Trophoblast cell (in vitro differentiated cells and primary cell): ENCODE measurements at regions not wholly inside any gene's neighbourhood (a gene's known extent, or its start where the extent isn't known, plus 50 kb on each side); places are given as distances from the start of the nearest gene placed in this dataset.
"Not testable (repeated sequence)": the region's sequence is repeated elsewhere in the genome, so short reads cannot be mapped to it uniquely, and the experiment has no call there.

ENCODE experiments used
- DNase-seq, 2 donors: peaks; one replicate each; pipeline ENCODE4 v3.0.0-alpha.2; 2016
- H2AFZ ChIP-seq: 2 replicates; pipeline ENCODE4 v1.6.1; 2013; ENCODE audit warnings: low read length, moderate library complexity, mild to moderate bottlenecking; ENCODE audit not compliant: insufficient read depth, poor library complexity
- H2AK5ac ChIP-seq: 2 replicates; pipeline ENCODE4 v1.6.1; 2013; ENCODE audit warnings: mild to moderate bottlenecking, low read length
- H2BK120ac ChIP-seq: 2 replicates; pipeline ENCODE4 v1.6.1; 2013; ENCODE audit warnings: low read length, mild to moderate bottlenecking, moderate library complexity; ENCODE audit not compliant: insufficient read depth, poor library complexity
- H2BK12ac ChIP-seq: 2 replicates; pipeline ENCODE4 v1.6.1; 2013; ENCODE audit warnings: mild to moderate bottlenecking, low read length, moderate library complexity
- H2BK5ac ChIP-seq: 2 replicates; pipeline ENCODE4 v1.6.1; 2013; ENCODE audit warnings: low read length, low read depth, moderate library complexity, mild to moderate bottlenecking; ENCODE audit not compliant: poor library complexity
- H3K14ac ChIP-seq: 2 replicates; pipeline ENCODE4 v1.6.1; 2013; ENCODE audit warnings: mild to moderate bottlenecking, low read length
- H3K18ac ChIP-seq: 2 replicates; pipeline ENCODE4 v1.6.1; 2013; ENCODE audit warnings: mild to moderate bottlenecking, low read length
- H3K23ac ChIP-seq: 2 replicates; pipeline ENCODE4 v1.6.1; 2013; ENCODE audit warnings: low read length
- H3K27ac ChIP-seq: 2 replicates; pipeline ENCODE4 v1.5.1; 2013; ENCODE audit warnings: low read depth, mild to moderate bottlenecking, inconsistent platforms, low read length, moderate library complexity
- H3K27me3 ChIP-seq: 2 replicates; pipeline ENCODE4 v1.6.1; 2013; ENCODE audit warnings: inconsistent platforms, mild to moderate bottlenecking, low read length, moderate library complexity; ENCODE audit not compliant: insufficient read depth
- H3K36me3 ChIP-seq, 2 experiments: 1 replicate in 1 of 2; 2 replicates in 1 of 2; pipeline ENCODE4 v1.6.1; 2013; ENCODE audit warnings: low read length in 2 of 2, mild to moderate bottlenecking in 2 of 2, moderate library complexity in 1 of 2; ENCODE audit not compliant: insufficient read depth in 2 of 2, control insufficient read depth in 1 of 2
- H3K4ac ChIP-seq: 2 replicates; pipeline ENCODE4 v1.6.1; 2013; ENCODE audit warnings: low read depth, mild to moderate bottlenecking, low read length, moderate library complexity
- H3K4me1 ChIP-seq, 2 experiments: 1 replicate in 1 of 2; 2 replicates in 1 of 2; pipeline ENCODE4 v1.6.1; 2013; ENCODE audit warnings: low read length in 2 of 2, mild to moderate bottlenecking in 2 of 2, moderate library complexity in 1 of 2; ENCODE audit not compliant: insufficient read depth in 2 of 2, control insufficient read depth in 1 of 2
- H3K4me2 ChIP-seq: 2 replicates; pipeline ENCODE4 v1.6.1; 2013; ENCODE audit warnings: inconsistent platforms, mild to moderate bottlenecking, low read length, moderate library complexity
- H3K4me3 ChIP-seq: 2 replicates; pipeline ENCODE4 v1.5.1; 2013; ENCODE audit warnings: mild to moderate bottlenecking, low read depth, low read length, inconsistent platforms
- H3K79me1 ChIP-seq: one replicate; pipeline ENCODE4 v1.6.1; 2013; ENCODE audit warnings: low read length
- H3K79me2 ChIP-seq: 2 replicates; pipeline ENCODE4 v1.6.1; 2013; ENCODE audit warnings: low read length, mild to moderate bottlenecking; ENCODE audit not compliant: control insufficient read depth, insufficient read depth, poor library complexity
- H3K9ac ChIP-seq: 2 replicates; pipeline ENCODE4 v1.6.1; 2013; ENCODE audit warnings: mild to moderate bottlenecking, low read length
- H3K9me3 ChIP-seq: 2 replicates; pipeline ENCODE4 v1.6.1; 2013; ENCODE audit warnings: low read depth, mild to moderate bottlenecking, control low read depth, inconsistent platforms, low read length; ENCODE audit not compliant: insufficient read depth
- H4K12ac ChIP-seq: 2 replicates; pipeline ENCODE4 v1.6.1; 2013; ENCODE audit warnings: low read depth, mild to moderate bottlenecking, low read length, moderate library complexity
- H4K8ac ChIP-seq: 2 replicates; pipeline ENCODE4 v1.6.1; 2013; ENCODE audit warnings: low read depth, mild to moderate bottlenecking, low read length, moderate library complexity
- H4K91ac ChIP-seq: one replicate; pipeline ENCODE4 v1.6.1; 2013; ENCODE audit warnings: low read depth, mild to moderate bottlenecking, low read length, moderate library complexity
- WGBS: extraction: QIAGEN DNeasy Blood & Tissue Kit; methylation state at CpG from one replicate; pipeline ENCODE4 v1.1.7; 2013; ENCODE audit warnings: missing lambda C conversion rate; ENCODE audit not compliant: insufficient read length, insufficient coverage; ENCODE audit errors: extremely low coverage; 5-methylcytosine and 5-hydroxymethylcytosine counted together

DNA sequence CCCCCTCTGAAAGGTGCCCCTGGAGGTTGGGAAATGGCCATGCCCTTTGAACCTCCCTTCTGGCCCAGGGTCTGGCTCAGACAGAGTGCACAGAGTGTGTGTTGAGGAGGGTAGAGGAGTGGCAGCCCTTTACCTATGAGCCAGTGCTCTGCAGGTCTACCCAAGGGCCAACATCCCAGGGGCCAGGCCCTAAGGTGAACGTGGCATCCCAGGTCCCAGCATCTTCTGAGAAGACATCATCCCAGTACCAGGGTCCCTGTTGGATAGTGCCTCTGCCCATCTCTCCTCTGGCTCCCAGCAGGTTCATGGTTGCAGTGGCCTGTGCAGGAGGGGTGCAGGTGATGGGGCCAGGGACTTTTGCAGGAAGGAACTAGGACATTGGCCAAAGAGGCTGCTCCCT is 578.5 kb downstream of the KCNJ18 start:
- H2BK12ac ChIP-seq, H3K4me1 ChIP-seq, H3K18ac ChIP-seq, H2AK5ac ChIP-seq, H4K91ac ChIP-seq, H3K14ac ChIP-seq, H3K36me3 ChIP-seq, H3K27ac ChIP-seq, H3K4ac ChIP-seq, H3K27me3 ChIP-seq, H4K12ac ChIP-seq, H2BK120ac ChIP-seq, H3K23ac ChIP-seq, H3K4me2 ChIP-seq, H2AFZ ChIP-seq, DNase-seq, H3K4me3 ChIP-seq, H4K8ac ChIP-seq, H3K79me1 ChIP-seq, H2BK5ac ChIP-seq, H3K79me2 ChIP-seq, H3K9ac ChIP-seq: not testable (repeated sequence)
- peaks cover 66% of the 10 kb centered on the region for H3K9me3 ChIP-seq
- WGBS: no CpG with 5 or more reads among the region's 1 CpG

DNA sequence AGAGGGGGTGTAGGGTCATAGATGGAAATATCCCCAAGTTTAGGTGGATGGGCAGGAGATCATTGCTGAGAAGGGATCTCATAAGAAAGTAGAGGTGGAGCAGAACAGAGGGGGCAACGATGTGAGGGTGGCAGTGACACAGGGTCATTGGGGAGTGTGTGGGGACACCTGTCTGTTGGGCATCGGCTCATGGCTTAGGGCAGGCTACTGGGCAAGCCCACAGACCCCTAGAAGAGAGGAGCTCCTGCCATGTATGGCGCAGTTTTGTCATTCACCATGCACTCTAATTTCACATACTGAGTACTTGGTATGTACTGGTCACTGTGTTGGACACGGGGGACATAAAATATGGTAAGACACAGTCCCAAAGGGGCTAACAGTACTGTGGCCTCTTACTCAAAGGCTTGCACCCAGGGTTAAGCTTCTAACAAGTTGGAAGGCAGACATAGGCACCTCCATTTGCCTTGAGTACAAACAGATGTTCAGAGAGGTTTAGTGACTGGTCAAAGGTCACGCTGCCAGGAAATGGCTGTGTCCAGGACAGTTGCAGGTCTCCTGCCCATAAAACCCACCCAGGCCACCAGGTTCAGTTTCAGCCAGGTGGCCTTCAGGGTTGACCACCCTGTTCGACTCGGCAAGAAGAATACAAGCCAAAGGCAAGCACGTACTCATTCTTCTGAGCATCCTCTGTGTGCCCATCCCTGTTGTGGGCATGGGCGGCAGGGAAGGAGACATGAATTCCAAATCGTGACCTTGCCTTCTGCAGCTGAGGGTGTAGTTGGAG is 580.2 kb downstream of the KCNJ18 start:
- Histone ChIP-seq H3K36me3 (no peaks in the 10 kb centered on the region), H3K27ac (no peak overlapping the region), H3K79me1 (no peaks in the 10 kb centered on the region), H3K4me2 (no peak overlapping the region), H4K8ac (no peak overlapping the region), H3K9ac (no peak overlapping the region), H3K18ac (no peak overlapping the region), H3K4ac (no peak overlapping the region), H2AFZ (no peak overlapping the region), H4K12ac (no peak overlapping the region), H3K79me2 (no peaks in the 10 kb centered on the region), H3K4me1 (no peaks in the 10 kb centered on the region), H2BK120ac (no peak overlapping the region), H3K4me3 (no peak overlapping the region), H2AK5ac (no peak overlapping the region), H4K91ac (no peak overlapping the region), H3K23ac (no peak overlapping the region), H2BK12ac (no peak overlapping the region), H2BK5ac (no peak overlapping the region), H3K27me3 (no peaks in the 10 kb centered on the region), H3K14ac (no peak overlapping the region), H3K9me3 (peaks cover 53% of the 10 kb centered on the region)
- WGBS: no CpG with 5 or more reads among the region's 10 CpGs
- no peak for DNase-seq

DNA sequence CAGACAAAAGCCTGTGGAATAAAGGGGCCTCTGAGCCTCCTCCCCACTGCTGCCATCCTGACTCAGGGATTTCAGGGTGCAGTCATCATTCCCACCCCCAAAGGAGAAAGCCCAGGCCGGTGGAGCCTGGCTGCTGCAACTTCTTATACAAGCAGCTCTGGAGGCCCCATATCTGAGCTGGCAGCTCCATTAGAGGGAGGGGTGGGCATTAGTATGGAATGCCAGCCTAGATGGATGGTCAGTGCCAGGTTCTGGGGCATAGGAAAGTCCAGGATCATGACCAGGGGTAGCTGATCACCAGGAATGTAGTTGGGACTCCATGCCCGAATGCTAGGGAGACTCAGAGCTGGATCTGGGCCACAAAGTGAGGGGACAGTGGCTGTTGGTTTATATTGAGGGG is 581.0 kb downstream of the KCNJ18 start:
- Histone ChIP-seq H3K4me3 (no peak overlapping the region), H3K9ac (no peak overlapping the region), H2AK5ac (no peak overlapping the region), H3K27ac (no peak overlapping the region), H2BK120ac (no peak overlapping the region), H4K12ac (no peak overlapping the region), H4K8ac (no peak overlapping the region), H3K4me1 (no peaks in the 10 kb centered on the region), H3K79me2 (no peaks in the 10 kb centered on the region), H3K4ac (no peak overlapping the region), H2AFZ (no peak overlapping the region), H2BK5ac (no peak overlapping the region), H2BK12ac (no peak overlapping the region), H4K91ac (no peak overlapping the region), H3K36me3 (no peaks in the 10 kb centered on the region), H3K79me1 (no peaks in the 10 kb centered on the region), H3K14ac (no peak overlapping the region), H3K23ac (no peak overlapping the region), H3K9me3 (peaks cover 53% of the 10 kb centered on the region), H3K27me3 (no peaks in the 10 kb centered on the region), H3K18ac (no peak overlapping the region), H3K4me2 (no peak overlapping the region)
- no CpG with 5 or more reads among the region's 2 CpGs for WGBS
- DNase-seq: no peak

DNA sequence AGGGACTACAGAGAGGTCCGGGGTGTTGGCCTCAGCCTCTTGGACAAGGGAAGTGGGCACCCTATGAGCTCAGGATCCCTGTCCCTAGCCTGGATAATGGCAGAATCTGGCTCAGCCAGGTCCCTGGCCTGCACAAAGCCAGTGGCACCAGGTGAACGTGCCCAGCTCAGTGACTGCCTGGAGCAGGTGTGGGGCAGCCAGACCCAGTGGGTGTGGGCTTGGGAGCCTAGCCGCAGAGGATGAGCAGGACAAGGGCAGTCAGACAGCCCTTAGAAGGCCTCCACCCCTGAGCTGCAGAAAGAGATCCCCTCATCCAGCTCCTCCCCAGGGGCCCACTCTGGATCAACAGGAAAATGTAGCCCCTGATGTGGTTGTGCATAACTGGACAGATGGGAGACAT is 585.3 kb downstream of the KCNJ18 start:
- Histone ChIP-seq H3K4me3 (no peak overlapping the region), H3K9ac (no peak overlapping the region), H2BK120ac (no peak overlapping the region), H4K91ac (no peak overlapping the region), H3K18ac (no peak overlapping the region), H3K27me3 (no peaks in the 10 kb centered on the region), H2BK12ac (no peak overlapping the region), H3K79me1 (no peaks in the 10 kb centered on the region), H3K14ac (no peak overlapping the region), H3K4me2 (no peak overlapping the region), H3K4me1 (no peaks in the 10 kb centered on the region), H3K79me2 (no peaks in the 10 kb centered on the region), H3K23ac (no peak overlapping the region), H3K4ac (no peak overlapping the region), H4K12ac (no peak overlapping the region), H4K8ac (no peak overlapping the region), H2AK5ac (no peak overlapping the region), H3K9me3 (peaks cover 35% of the 10 kb centered on the region), H3K36me3 (no peaks in the 10 kb centered on the region), H2BK5ac (no peak overlapping the region), H3K27ac (no peak overlapping the region), H2AFZ (no peak overlapping the region)
- DNase-seq: no peak
- WGBS: no CpG with 5 or more reads among the region's 3 CpGs
